Neural cell (in vitro differentiated cells): ENCODE measurements at regions not wholly inside any gene's neighbourhood (a gene's known extent, or its start where the extent isn't known, plus 50 kb on each side); places are given as distances from the start of the nearest gene placed in this dataset.

Experiments used
- H2AFZ ChIP-seq: fragments of 200-600, 300-800 bp; sonication (generic), shearing (Covaris generic); 2 replicates; pipeline ENCODE4 v1.6.0; 2014; ENCODE audit warnings: low read depth, mild to moderate bottlenecking, antibody characterized with exemption, low read length, moderate library complexity
- H3F3A ChIP-seq: fragments of 200-600 bp; shearing (Covaris generic); 2 replicates; pipeline ENCODE4 v1.6.1; 2016; ENCODE audit warnings: mild to moderate bottlenecking, moderate library complexity, mixed read lengths, antibody characterized with exemption, low read length; ENCODE audit not compliant: insufficient read depth, poor library complexity, severe bottlenecking
- H3K27ac ChIP-seq: fragments of 200-600, 300-800 bp; sonication (generic), shearing (Covaris generic); 2 replicates; pipeline ENCODE4 v1.5.1; 2014; ENCODE audit warnings: mild to moderate bottlenecking, low read length, moderate library complexity
- H3K27me3 ChIP-seq: fragments of 300-800, 200-600 bp; sonication (generic), shearing (Covaris generic); 2 replicates; pipeline ENCODE4 v1.6.0; 2014; ENCODE audit warnings: mild to moderate bottlenecking, low read depth, low read length, moderate library complexity; ENCODE audit not compliant: insufficient read depth
- H3K36me3 ChIP-seq: fragments of 300-800, 200-600 bp; sonication (generic), shearing (Covaris generic); 2 replicates; pipeline ENCODE4 v1.5.1; 2014; ENCODE audit warnings: mild to moderate bottlenecking, antibody characterized with exemption, low read length, moderate library complexity; ENCODE audit not compliant: insufficient read depth
- H3K4me2 ChIP-seq: fragments of 300-800, 200-600 bp; sonication (generic), shearing (Covaris generic); 2 replicates; pipeline ENCODE4 v1.6.0; 2014; ENCODE audit warnings: mild to moderate bottlenecking, low read length
- H3K4me3 ChIP-seq: fragments of 300-800, 200-600 bp; sonication (generic), shearing (Covaris generic); 2 replicates; pipeline ENCODE4 v1.5.1; 2014; ENCODE audit warnings: mild to moderate bottlenecking, low read length, moderate library complexity
- H3K79me2 ChIP-seq: fragments of 200-600 bp; shearing (Covaris generic); replicated peaks from 2 replicates; pipeline ENCODE4 v1.6.0; 2014; ENCODE audit warnings: mild to moderate bottlenecking, low read length, moderate library complexity; ENCODE audit not compliant: insufficient read depth
- H3K9ac ChIP-seq: fragments of 300-800, 200-600 bp; sonication (generic), shearing (Covaris generic); 2 replicates; pipeline ENCODE4 v1.6.1; 2016; ENCODE audit warnings: mild to moderate bottlenecking, low read length, mixed read lengths
- H3K9me2 ChIP-seq: fragments of 200-600 bp; shearing (Covaris generic); 2 replicates; pipeline ENCODE4 v1.6.1; 2016; ENCODE audit warnings: mild to moderate bottlenecking, low read length, mixed read lengths; ENCODE audit not compliant: insufficient read depth
- H3K9me3 ChIP-seq: fragments of 200-600, 300-800 bp; sonication (generic), shearing (Covaris generic); 2 replicates; pipeline ENCODE4 v1.6.1; 2016; ENCODE audit warnings: mild to moderate bottlenecking, mixed run types, low read length, moderate library complexity, mixed read lengths
- H4K20me1 ChIP-seq: fragments of 200-600 bp; shearing (Covaris generic); 2 replicates; pipeline ENCODE4 v1.6.1; 2016; ENCODE audit warnings: mild to moderate bottlenecking, mixed run types; ENCODE audit not compliant: insufficient read depth
- EP300 ChIP-seq: fragments of 450-650 bp; conservative IDR thresholded peaks from 2 replicates; pipeline ENCODE4 v1.6.1; 2014; ENCODE audit warnings: antibody characterized with exemption, mild to moderate bottlenecking, moderate library complexity; ENCODE audit not compliant: poor library complexity, severe bottlenecking
- EZH2 ChIP-seq: fragments of 200-600, 300-800 bp; shearing (Covaris generic), sonication (generic); IDR thresholded peaks from 2 replicates; pipeline ENCODE4 v1.6.1; 2014; ENCODE audit warnings: antibody characterized with exemption, low read length, borderline replicate concordance, mild to moderate bottlenecking; ENCODE audit not compliant: insufficient read depth, poor library complexity, severe bottlenecking
- MXI1 ChIP-seq: fragments of 450-650 bp; conservative IDR thresholded peaks from 2 replicates; pipeline ENCODE4 v1.6.1; 2014; ENCODE audit warnings: antibody characterized with exemption, mild to moderate bottlenecking; ENCODE audit not compliant: poor library complexity, severe bottlenecking
- POLR2AphosphoS5 ChIP-seq: IDR thresholded peaks from 2 replicates; pipeline ENCODE4 v1.6.1; 2012
- RAD21 ChIP-seq: fragments of 450-650 bp; conservative IDR thresholded peaks from 2 replicates; pipeline ENCODE4 v1.6.1; 2014; ENCODE audit warnings: antibody characterized with exemption, mild to moderate bottlenecking, moderate library complexity
- SMC3 ChIP-seq: fragments of 450-650 bp; conservative IDR thresholded peaks from 2 replicates; pipeline ENCODE4 v1.6.1; 2014; ENCODE audit warnings: antibody characterized with exemption, mild to moderate bottlenecking, moderate library complexity; ENCODE audit not compliant: poor library complexity
- TAF1 ChIP-seq: IDR thresholded peaks from 2 replicates; pipeline ENCODE4 v1.6.1; 2012; ENCODE audit warnings: low read depth
- TF ChIP-seq, protein P1 (sequence below): IDR thresholded peaks from 2 replicates; pipeline ENCODE4 v1.6.1; 2012; ENCODE audit warnings: borderline replicate concordance
- TF ChIP-seq, protein P2 (sequence below): fragments of 450-650 bp; IDR thresholded peaks from 2 replicates; pipeline ENCODE4 v1.5.1; 2014; ENCODE audit warnings: antibody characterized with exemption, mild to moderate bottlenecking, moderate library complexity; ENCODE audit not compliant: poor library complexity, severe bottlenecking

DNA sequence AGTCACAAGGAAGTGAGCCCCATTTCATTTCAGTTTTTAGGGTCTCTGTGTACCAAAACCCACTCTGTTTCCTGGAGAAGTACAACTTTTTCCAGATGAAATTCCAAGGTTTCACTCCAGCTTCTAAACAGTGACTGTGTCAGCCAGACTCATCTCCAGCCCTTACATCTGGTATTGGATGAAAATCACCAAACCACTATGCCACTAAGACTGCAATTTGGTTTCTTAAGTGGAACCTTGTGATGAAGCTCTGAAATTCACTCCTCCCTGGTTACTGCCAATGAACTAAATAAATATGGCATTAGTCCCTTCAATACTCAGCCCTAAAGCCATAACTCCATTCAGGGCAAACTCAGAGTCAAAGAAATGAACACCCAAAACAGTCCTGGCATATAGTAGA is 211.2 kb upstream of the DAPK1 start:
- Histone ChIP-seq H3K36me3 (no peaks in the 10 kb centered on the region), H3K9me3 (peaks cover 1% of the 10 kb centered on the region), H4K20me1 (no peaks in the 10 kb centered on the region), H3K27ac (no peak overlapping the region), H3F3A (no peaks in the 10 kb centered on the region), H3K9ac (no peak overlapping the region), H3K9me2 (no peaks in the 10 kb centered on the region), H3K79me2 (no peaks in the 10 kb centered on the region), H2AFZ (no peak overlapping the region), H3K4me3 (no peak overlapping the region), H3K27me3 (no peaks in the 10 kb centered on the region), H3K4me2 (no peak overlapping the region)
- no peak for TF ChIP-seq SMC3
- no peak for TF ChIP-seq MXI1
- TF ChIP-seq POLR2AphosphoS5: no peak
- TF ChIP-seq EZH2: no peak
- TF ChIP-seq, protein P1, sequence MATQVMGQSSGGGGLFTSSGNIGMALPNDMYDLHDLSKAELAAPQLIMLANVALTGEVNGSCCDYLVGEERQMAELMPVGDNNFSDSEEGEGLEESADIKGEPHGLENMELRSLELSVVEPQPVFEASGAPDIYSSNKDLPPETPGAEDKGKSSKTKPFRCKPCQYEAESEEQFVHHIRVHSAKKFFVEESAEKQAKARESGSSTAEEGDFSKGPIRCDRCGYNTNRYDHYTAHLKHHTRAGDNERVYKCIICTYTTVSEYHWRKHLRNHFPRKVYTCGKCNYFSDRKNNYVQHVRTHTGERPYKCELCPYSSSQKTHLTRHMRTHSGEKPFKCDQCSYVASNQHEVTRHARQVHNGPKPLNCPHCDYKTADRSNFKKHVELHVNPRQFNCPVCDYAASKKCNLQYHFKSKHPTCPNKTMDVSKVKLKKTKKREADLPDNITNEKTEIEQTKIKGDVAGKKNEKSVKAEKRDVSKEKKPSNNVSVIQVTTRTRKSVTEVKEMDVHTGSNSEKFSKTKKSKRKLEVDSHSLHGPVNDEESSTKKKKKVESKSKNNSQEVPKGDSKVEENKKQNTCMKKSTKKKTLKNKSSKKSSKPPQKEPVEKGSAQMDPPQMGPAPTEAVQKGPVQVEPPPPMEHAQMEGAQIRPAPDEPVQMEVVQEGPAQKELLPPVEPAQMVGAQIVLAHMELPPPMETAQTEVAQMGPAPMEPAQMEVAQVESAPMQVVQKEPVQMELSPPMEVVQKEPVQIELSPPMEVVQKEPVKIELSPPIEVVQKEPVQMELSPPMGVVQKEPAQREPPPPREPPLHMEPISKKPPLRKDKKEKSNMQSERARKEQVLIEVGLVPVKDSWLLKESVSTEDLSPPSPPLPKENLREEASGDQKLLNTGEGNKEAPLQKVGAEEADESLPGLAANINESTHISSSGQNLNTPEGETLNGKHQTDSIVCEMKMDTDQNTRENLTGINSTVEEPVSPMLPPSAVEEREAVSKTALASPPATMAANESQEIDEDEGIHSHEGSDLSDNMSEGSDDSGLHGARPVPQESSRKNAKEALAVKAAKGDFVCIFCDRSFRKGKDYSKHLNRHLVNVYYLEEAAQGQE: no peak
- TF ChIP-seq RAD21: no peak
- TF ChIP-seq TAF1: no peak
- TF ChIP-seq, protein P2, sequence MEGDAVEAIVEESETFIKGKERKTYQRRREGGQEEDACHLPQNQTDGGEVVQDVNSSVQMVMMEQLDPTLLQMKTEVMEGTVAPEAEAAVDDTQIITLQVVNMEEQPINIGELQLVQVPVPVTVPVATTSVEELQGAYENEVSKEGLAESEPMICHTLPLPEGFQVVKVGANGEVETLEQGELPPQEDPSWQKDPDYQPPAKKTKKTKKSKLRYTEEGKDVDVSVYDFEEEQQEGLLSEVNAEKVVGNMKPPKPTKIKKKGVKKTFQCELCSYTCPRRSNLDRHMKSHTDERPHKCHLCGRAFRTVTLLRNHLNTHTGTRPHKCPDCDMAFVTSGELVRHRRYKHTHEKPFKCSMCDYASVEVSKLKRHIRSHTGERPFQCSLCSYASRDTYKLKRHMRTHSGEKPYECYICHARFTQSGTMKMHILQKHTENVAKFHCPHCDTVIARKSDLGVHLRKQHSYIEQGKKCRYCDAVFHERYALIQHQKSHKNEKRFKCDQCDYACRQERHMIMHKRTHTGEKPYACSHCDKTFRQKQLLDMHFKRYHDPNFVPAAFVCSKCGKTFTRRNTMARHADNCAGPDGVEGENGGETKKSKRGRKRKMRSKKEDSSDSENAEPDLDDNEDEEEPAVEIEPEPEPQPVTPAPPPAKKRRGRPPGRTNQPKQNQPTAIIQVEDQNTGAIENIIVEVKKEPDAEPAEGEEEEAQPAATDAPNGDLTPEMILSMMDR: no peak
- no peak for TF ChIP-seq EP300

DNA sequence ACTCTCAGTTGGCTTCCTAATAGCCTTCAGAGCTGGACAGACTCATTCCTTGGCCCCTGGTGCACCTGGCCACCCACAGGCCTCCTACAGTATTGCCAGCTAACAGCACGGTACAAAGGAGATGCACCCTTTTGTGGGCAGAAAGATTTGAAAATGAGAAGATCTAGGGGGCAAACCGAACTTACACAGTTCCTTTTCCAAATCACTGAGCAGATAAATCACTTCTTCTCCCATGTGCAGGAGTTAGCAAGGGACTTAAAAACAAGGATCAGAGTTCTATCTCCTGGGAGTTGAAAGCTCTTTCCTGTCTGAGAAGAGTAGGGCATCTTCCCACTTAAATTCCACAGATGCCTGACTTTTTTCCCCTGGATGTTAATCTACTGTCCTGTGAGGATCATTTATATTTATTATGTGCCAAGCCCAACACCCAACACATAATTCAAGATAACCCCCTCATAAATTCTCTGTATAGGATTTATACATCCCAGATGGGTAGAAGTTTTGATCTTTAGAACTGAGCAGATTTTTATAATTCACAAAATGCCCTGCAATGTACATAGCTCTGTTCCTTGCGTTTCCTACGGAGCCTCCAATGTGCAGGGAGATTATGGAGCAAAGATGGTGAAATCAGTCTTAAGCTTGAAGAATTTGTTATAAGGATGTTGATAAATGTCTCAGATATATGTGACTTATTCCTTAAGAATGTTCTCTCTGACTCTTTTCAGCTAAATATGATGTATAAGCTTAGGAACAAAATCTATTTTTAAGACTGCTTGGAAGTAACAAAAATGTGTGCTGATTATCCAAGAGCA is 207.2 kb upstream of the DAPK1 start:
- Histone ChIP-seq H3K27ac (no peak overlapping the region), H3K9me3 (peaks cover 4% of the 10 kb centered on the region), H2AFZ (no peak overlapping the region), H3K4me2 (no peak overlapping the region), H3F3A (no peaks in the 10 kb centered on the region), H3K79me2 (no peaks in the 10 kb centered on the region), H3K36me3 (no peaks in the 10 kb centered on the region), H4K20me1 (no peaks in the 10 kb centered on the region), H3K9ac (no peak overlapping the region), H3K27me3 (no peaks in the 10 kb centered on the region), H3K9me2 (no peaks in the 10 kb centered on the region), H3K4me3 (no peak overlapping the region)
- TF ChIP-seq MXI1 (no peak), RAD21 (no peak), POLR2AphosphoS5 (no peak), TAF1 (no peak), EP300 (no peak), SMC3 (no peak), EZH2 (no peak)
- TF ChIP-seq, protein P2: no peak
- TF ChIP-seq, protein P1: no peak
